HUES64 (cell line): ENCODE measurements at regions not wholly inside any gene's neighbourhood (a gene's known extent, or its start where the extent isn't known, plus 50 kb on each side); places are given as distances from the start of the nearest gene placed in this dataset.
"Not testable (repeated sequence)": the region's sequence is repeated elsewhere in the genome, so short reads cannot be mapped to it uniquely, and the experiment has no call there.

Experiments
- H3K27ac ChIP-seq: 2 replicates; pipeline ENCODE4 v1.7.0; 2013; ENCODE audit warnings: low read depth, low read length, inconsistent platforms
- H3K27me3 ChIP-seq: 2 replicates; pipeline ENCODE4 v1.6.1; 2013; ENCODE audit warnings: mild to moderate bottlenecking, low read length; ENCODE audit not compliant: insufficient read depth
- H3K36me3 ChIP-seq: 2 replicates; pipeline ENCODE4 v1.6.1; 2013; ENCODE audit warnings: mild to moderate bottlenecking, low read length; ENCODE audit not compliant: insufficient read depth
- H3K4me1 ChIP-seq: 2 replicates; pipeline ENCODE4 v1.6.1; 2013; ENCODE audit warnings: mild to moderate bottlenecking, low read length, moderate library complexity; ENCODE audit not compliant: insufficient read depth
- H3K4me3 ChIP-seq: 2 replicates; pipeline ENCODE4 v1.5.1; 2013; ENCODE audit warnings: mild to moderate bottlenecking, low read length, moderate library complexity
- H3K9ac ChIP-seq: 2 replicates; pipeline ENCODE4 v1.6.1; 2013; ENCODE audit warnings: mild to moderate bottlenecking, low read depth, low read length
- H3K9me3 ChIP-seq: 2 replicates; pipeline ENCODE4 v1.6.1; 2013; ENCODE audit warnings: low read depth, low read length; ENCODE audit not compliant: insufficient read depth
- WGBS: fragments of 150-250, 120-280 bp; methylation state at CpG from one replicate; pipeline ENCODE4 v1.1.7; 2013; ENCODE audit warnings: missing lambda C conversion rate; 5-methylcytosine and 5-hydroxymethylcytosine counted together

DNA sequence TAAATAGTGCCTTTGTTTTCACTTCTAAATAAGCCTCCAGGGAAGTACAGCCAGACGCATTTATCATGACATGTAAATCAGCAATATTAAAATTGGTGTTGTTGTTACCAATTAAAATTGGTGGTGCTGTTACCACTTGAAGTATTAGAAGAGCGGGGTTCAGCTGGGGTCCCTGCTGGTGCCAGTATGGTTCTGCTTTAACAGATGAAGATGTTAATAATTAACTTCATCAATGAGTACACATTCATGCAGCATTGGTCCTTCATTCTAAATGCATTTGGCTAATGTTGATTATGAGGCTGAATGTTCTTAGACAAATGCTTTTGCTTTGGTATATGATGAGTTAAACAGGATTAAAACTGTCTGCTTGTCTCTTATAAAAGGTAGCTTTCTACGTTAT lies 67.6 kb upstream of the TMC1 start:
- WGBS: 93% methylated on average over 3 of the region's 3 CpGs
- no peaks in the 10 kb centered on the region for H3K36me3 ChIP-seq
- no peaks in the 10 kb centered on the region for H3K9me3 ChIP-seq
- peaks cover 26% of the 10 kb centered on the region for H3K4me1 ChIP-seq
- H3K9ac ChIP-seq: no peak overlapping the region
- no peak overlapping the region for H3K4me3 ChIP-seq
- H3K27ac ChIP-seq: peak overlapping the region; percentile 95
- H3K27me3 ChIP-seq: no peaks in the 10 kb centered on the region

- WGBS: 95% methylated on average over 5 of the region's 5 CpGs
- H3K4me3 ChIP-seq, H3K9me3 ChIP-seq, H3K9ac ChIP-seq, H3K36me3 ChIP-seq, H3K27me3 ChIP-seq, H3K27ac ChIP-seq: not testable (repeated sequence)
- H3K4me1 ChIP-seq: peaks cover 18% of the 10 kb centered on the region; the same call in 1 of the 2 replicates
These were observed 75.2 kb upstream of the TMC1 start for GRCh38 chr9:72446241-72446640.

- Histone ChIP-seq H3K4me3 (no peak overlapping the region), H3K27me3 (no peaks in the 10 kb centered on the region), H3K27ac (no peak overlapping the region), H3K4me1 (peaks cover 24% of the 10 kb centered on the region; the same call in 1 of the 2 replicates), H3K9ac (no peak overlapping the region), H3K9me3 (no peaks in the 10 kb centered on the region), H3K36me3 (no peaks in the 10 kb centered on the region)
- 96% methylated on average over 2 of the region's 2 CpGs for WGBS
These were observed 76.0 kb upstream of the TMC1 start for GRCh38 chr9:72445306-72445995.

- H3K4me3 ChIP-seq: no peak overlapping the region
- WGBS: 88% methylated on average over 1 of the region's 1 CpG
- no peaks in the 10 kb centered on the region for H3K36me3 ChIP-seq
- no peaks in the 10 kb centered on the region for H3K9me3 ChIP-seq
- H3K9ac ChIP-seq: no peak overlapping the region
- H3K27ac ChIP-seq: no peak overlapping the region
- peaks cover 24% of the 10 kb centered on the region; the same call in 1 of the 2 replicates for H3K4me1 ChIP-seq
- no peaks in the 10 kb centered on the region for H3K27me3 ChIP-seq
These were observed 77.0 kb upstream of the TMC1 start for GRCh38 chr9:72444435-72444834.

GRCh38 chr9:72443855-72444254 lies 77.6 kb upstream of the TMC1 start:
- Histone ChIP-seq H3K36me3 (no peaks in the 10 kb centered on the region), H3K4me3 (no peak overlapping the region), H3K27ac (no peak overlapping the region), H3K9ac (no peak overlapping the region), H3K4me1 (peaks cover 24% of the 10 kb centered on the region; the same call in 1 of the 2 replicates), H3K9me3 (no peaks in the 10 kb centered on the region), H3K27me3 (no peaks in the 10 kb centered on the region)
- 95% methylated on average over 4 of the region's 4 CpGs for WGBS

GRCh38 chr9:72441848-72442607 lies 77.0 kb upstream of the ZFAND5 start:
- Histone ChIP-seq H3K36me3 (no peaks in the 10 kb centered on the region), H3K9ac (no peak overlapping the region; the same call in 1 of the 2 replicates), H3K9me3 (no peaks in the 10 kb centered on the region), H3K4me3 (no peak overlapping the region), H3K27me3 (no peaks in the 10 kb centered on the region), H3K27ac (peak overlapping the region; percentile 47), H3K4me1 (peaks cover 24% of the 10 kb centered on the region; the same call in 1 of the 2 replicates)
- 77% methylated on average over 2 of the region's 2 CpGs for WGBS

GRCh38 chr9:72440992-72441847 lies 76.2 kb upstream of the ZFAND5 start:
- no peaks in the 10 kb centered on the region for H3K36me3 ChIP-seq
- no peaks in the 10 kb centered on the region for H3K27me3 ChIP-seq
- WGBS: 75% methylated on average over 7 of the region's 7 CpGs
- no peak overlapping the region; the same call in none of the 2 replicates for H3K27ac ChIP-seq
- H3K4me1 ChIP-seq: peaks cover 24% of the 10 kb centered on the region; the same call in 1 of the 2 replicates
- no peaks in the 10 kb centered on the region for H3K9me3 ChIP-seq
- H3K9ac ChIP-seq: no peak overlapping the region
- H3K4me3 ChIP-seq: no peak overlapping the region

DNA sequence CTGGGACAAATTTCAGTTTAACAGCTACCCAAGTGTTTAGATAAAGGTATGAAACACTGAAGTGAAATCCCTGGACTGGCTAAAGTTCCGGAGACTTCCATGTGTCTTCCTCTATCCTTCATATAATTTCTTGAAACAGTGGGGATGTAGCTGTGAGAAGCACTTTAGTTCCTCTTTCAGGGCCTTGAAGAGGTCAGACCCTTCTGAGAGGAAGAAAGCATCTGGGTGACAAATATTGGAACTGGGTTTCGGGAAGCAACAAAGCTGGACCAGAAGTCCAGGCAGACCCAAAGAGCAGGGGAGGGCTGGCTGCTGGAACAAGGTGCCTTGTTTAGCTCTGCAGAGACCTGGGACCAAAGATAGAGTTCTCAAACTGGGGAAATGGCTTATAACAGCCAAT lies 75.4 kb upstream of the ZFAND5 start:
- Histone ChIP-seq H3K27ac (no peak overlapping the region), H3K9ac (no peak overlapping the region), H3K9me3 (no peaks in the 10 kb centered on the region), H3K27me3 (no peaks in the 10 kb centered on the region), H3K4me3 (no peak overlapping the region), H3K4me1 (peaks cover 24% of the 10 kb centered on the region; the same call in 1 of the 2 replicates), H3K36me3 (no peaks in the 10 kb centered on the region)
- WGBS: 96% methylated on average over 1 of the region's 2 CpGs

DNA sequence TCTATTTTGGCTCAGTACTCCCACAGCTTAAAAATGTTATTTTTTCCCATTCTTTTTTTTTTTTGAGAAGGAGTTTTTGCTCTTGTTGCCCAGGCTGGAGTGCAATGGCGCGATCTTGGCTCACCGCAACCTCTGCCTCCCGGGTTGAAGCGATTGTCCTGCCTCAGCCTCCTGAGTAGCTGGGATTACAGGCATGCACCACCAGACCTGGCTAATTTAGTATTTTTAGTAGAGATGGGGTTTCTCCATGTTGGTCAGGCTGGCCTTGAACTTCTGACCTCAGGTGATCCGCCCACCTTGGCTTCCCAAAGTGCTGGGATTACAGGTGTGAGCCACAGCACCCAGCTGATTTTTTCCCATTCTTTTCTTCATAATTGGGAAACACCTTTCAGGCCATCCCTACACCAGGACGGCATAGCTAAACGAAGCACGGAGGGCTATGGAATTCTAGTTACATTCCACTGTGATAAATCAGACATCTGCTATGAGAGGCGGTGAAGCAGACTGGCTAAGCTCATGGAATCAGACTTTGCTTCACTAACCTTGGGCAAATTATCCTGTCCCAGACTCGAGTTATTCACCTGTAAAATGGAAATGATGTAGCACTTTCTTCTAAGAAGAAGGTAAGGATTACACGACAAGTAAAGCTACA lies 68.7 kb upstream of the ZFAND5 start:
- 74% methylated on average over 12 of the region's 12 CpGs for WGBS
- not testable (repeated sequence) for H3K4me1 ChIP-seq, H3K9ac ChIP-seq, H3K27ac ChIP-seq, H3K9me3 ChIP-seq, H3K27me3 ChIP-seq, H3K4me3 ChIP-seq, H3K36me3 ChIP-seq

- no peak overlapping the region for H3K4me3 ChIP-seq
- 94% methylated on average over 4 of the region's 4 CpGs for WGBS
- H3K4me1 ChIP-seq: 0 out of 2 replicates have a peak, but pooled peaks cover 7% of the 10 kb centered on the region
- H3K36me3 ChIP-seq: no peaks in the 10 kb centered on the region
- no peaks in the 10 kb centered on the region for H3K9me3 ChIP-seq
- no peak overlapping the region for H3K9ac ChIP-seq
- no peak overlapping the region for H3K27ac ChIP-seq
- no peaks in the 10 kb centered on the region for H3K27me3 ChIP-seq
These were observed 66.0 kb upstream of the ZFAND5 start for GRCh38 chr9:72431036-72431435.
